HEK293T (cell line): ENCODE measurements at regions not wholly inside any gene's neighbourhood (a gene's known extent, or its start where the extent isn't known, plus 50 kb on each side); places are given as distances from the start of the nearest gene placed in this dataset.

Source experiments
- ELF4 ChIP-seq: fragments of 450-650 bp; IDR thresholded peaks from 2 replicates; pipeline ENCODE4 v1.6.1; 2017; ENCODE audit warnings: antibody characterized with exemption
- FOXA1 ChIP-seq: fragments of 450-650 bp; IDR thresholded peaks from 2 replicates; pipeline ENCODE4 v1.6.1; 2016; ENCODE audit warnings: mild to moderate bottlenecking
- FOXM1 ChIP-seq: fragments of 450-650 bp; IDR thresholded peaks from 2 replicates; pipeline ENCODE4 v1.6.1; 2017; ENCODE audit warnings: mild to moderate bottlenecking, borderline replicate concordance
- NFRKB ChIP-seq: fragments of 450-650 bp; IDR thresholded peaks from 2 replicates; pipeline ENCODE4 v1.6.1; 2016; ENCODE audit warnings: mild to moderate bottlenecking, moderate library complexity
- SP1 ChIP-seq: fragments of 450-650 bp; IDR thresholded peaks from 2 replicates; pipeline ENCODE4 v1.6.1; 2017
- SUZ12 ChIP-seq: fragments of 450-650 bp; IDR thresholded peaks from 2 replicates; pipeline ENCODE4 v1.6.1; 2016; ENCODE audit warnings: mild to moderate bottlenecking

DNA sequence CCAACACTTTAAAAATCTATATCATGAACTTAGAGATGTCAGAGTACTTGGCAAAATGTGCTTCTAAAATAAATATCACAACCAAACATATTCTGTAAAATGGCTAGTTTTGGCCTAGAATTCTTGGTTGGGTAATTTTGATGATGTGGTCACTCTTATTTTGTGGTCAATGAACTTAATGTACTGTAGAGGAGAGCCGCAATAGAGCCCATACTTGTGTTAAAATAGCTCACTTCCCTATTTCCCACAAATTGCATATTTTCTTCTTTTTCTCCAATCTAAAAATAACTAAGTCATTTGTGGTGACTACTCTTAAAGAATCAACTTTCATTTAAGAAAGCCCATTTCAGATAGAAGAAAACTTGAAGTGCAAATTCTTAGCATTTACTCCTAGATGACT lies 619.4 kb downstream of the CCER1 start:
- no peak for TF ChIP-seq SP1
- no peak for TF ChIP-seq FOXM1
- no peak for TF ChIP-seq ELF4
- no peak for TF ChIP-seq SUZ12
- no peak for TF ChIP-seq NFRKB
- TF ChIP-seq FOXA1 = no peak
